ENCODE measurements at regions not wholly inside any gene's neighbourhood (a gene's known extent, or its start where the extent isn't known, plus 50 kb on each side); places are given as distances from the start of the nearest gene placed in this dataset.

GRCh38 chr4:18248611-18249010 lies 227.1 kb upstream of the LCORL start:
- TF ChIP-seq POLR2A (IDR thresholded peaks at IDR 0.05) (no peak), EP300 (IDR thresholded peaks at IDR 0.05) (no peak), CTCF (IDR thresholded peaks at IDR 0.05) (no peak), POLR2AphosphoS5 (IDR thresholded peaks at IDR 0.05) (no peak)
- Histone ChIP-seq H3K4me3 (no peak overlapping the region), H3K27me3 (no peaks in the 10 kb centered on the region), H3K27ac (no peak overlapping the region), H3K9me3 (no peaks in the 10 kb centered on the region), H3K36me3 (no peaks in the 10 kb centered on the region), H3K4me1 (no peaks in the 10 kb centered on the region)
- 69 to 90% methylated on average over 2 of the region's 2 CpGs for WGBS, 2 donors (ENCODE audit: low coverage in 1 of 2)
- no peak for ATAC-seq

GRCh38 chr4:18247189-18247588 lies 225.6 kb upstream of the LCORL start:
- no peak overlapping the region for H3K27ac ChIP-seq
- no peaks in the 10 kb centered on the region for H3K9me3 ChIP-seq
- 61 to 67% methylated on average over 4 of the region's 4 CpGs for WGBS, 2 donors (ENCODE audit: low coverage in 1 of 2)
- TF ChIP-seq POLR2AphosphoS5 (IDR thresholded peaks at IDR 0.05) (no peak), CTCF (IDR thresholded peaks at IDR 0.05) (no peak), EP300 (IDR thresholded peaks at IDR 0.05) (no peak), POLR2A (IDR thresholded peaks at IDR 0.05) (no peak)
- H3K4me3 ChIP-seq: no peak overlapping the region
- no peak for ATAC-seq
- no peaks in the 10 kb centered on the region for H3K4me1 ChIP-seq
- H3K36me3 ChIP-seq: no peaks in the 10 kb centered on the region
- no peaks in the 10 kb centered on the region for H3K27me3 ChIP-seq

- no peaks in the 10 kb centered on the region for H3K36me3 ChIP-seq
- H3K27ac ChIP-seq: no peak overlapping the region
- TF ChIP-seq CTCF (IDR thresholded peaks at IDR 0.05) (no peak), EP300 (IDR thresholded peaks at IDR 0.05) (no peak), POLR2A (IDR thresholded peaks at IDR 0.05) (no peak)
- H3K9me3 ChIP-seq: no peaks in the 10 kb centered on the region
- WGBS, 2 donors (ENCODE audit: low coverage in 1 of 2): 31 to 48% methylated on average over 2 to 3 of the region's 5 CpGs
- no peak for ATAC-seq
- no peaks in the 10 kb centered on the region for H3K27me3 ChIP-seq
- H3K4me1 ChIP-seq: no peaks in the 10 kb centered on the region
- H3K4me3 ChIP-seq: no peak overlapping the region
These were observed 221.6 kb upstream of the LCORL start for GRCh38 chr4:18242919-18243693.

- WGBS, 2 donors (ENCODE audit: low coverage in 1 of 2): 20 to 40% methylated on average over 1 of the region's 1 CpG
These were observed 220.2 kb upstream of the LCORL start for GRCh38 chr4:18241727-18242126.

More at GRCh38 chr4:18241727-18242126, 220.2 kb upstream of the LCORL start:
- Histone ChIP-seq H3K27me3 (no peaks in the 10 kb centered on the region), H3K4me1 (no peaks in the 10 kb centered on the region), H3K4me3 (no peak overlapping the region), H3K27ac (no peak overlapping the region), H3K36me3 (no peaks in the 10 kb centered on the region), H3K9me3 (no peaks in the 10 kb centered on the region)
- ATAC-seq: no peak
- no peak for TF ChIP-seq POLR2AphosphoS5 (IDR thresholded peaks at IDR 0.05)
- TF ChIP-seq POLR2A (IDR thresholded peaks at IDR 0.05): no peak
- no peak for TF ChIP-seq CTCF (IDR thresholded peaks at IDR 0.05)
- no peak for TF ChIP-seq EP300 (IDR thresholded peaks at IDR 0.05)
